ENCODE measurements at regions not wholly inside any gene's neighbourhood (a gene's known extent, or its start where the extent isn't known, plus 50 kb on each side); places are given as distances from the start of the nearest gene placed in this dataset.

GRCh38 chr7:10875080-10875479, 98.6 kb upstream of the PHF14 start:
- TF ChIP-seq CTCF (conservative IDR thresholded peaks at IDR 0.05; ENCODE audit: low read depth, low read length) (no peak), EZH2 (IDR thresholded peaks at IDR 0.05; ENCODE audit: borderline replicate concordance, low read depth, low read length, poor library complexity, severe bottlenecking) (no peak)
